ENCODE measurements at regions not wholly inside any gene's neighbourhood (a gene's known extent, or its start where the extent isn't known, plus 50 kb on each side); places are given as distances from the start of the nearest gene placed in this dataset.

- intact Hi-C loops (cut with DNase I; ENCODE audit: low total_unique reads): no loop called here
- Histone ChIP-seq H3K9me3 (peaks cover 8 to 17% of the 10 kb centered on the region in 2 donors), H3K4me3 (no peak overlapping the region), H3K4me1 (no peaks in the 10 kb centered on the region), H3K27me3 (no peaks in the 10 kb centered on the region), H3K27ac (no peak overlapping the region), H3K36me3 (no peaks in the 10 kb centered on the region)
- TF ChIP-seq CTCF (IDR thresholded peaks at IDR 0.05) (no peak), POLR2AphosphoS5 (IDR thresholded peaks at IDR 0.05) (no peak), POLR2A (IDR thresholded peaks at IDR 0.05) (no peak)
- DNase-seq (ENCODE audit: low spot score in 2 of 2): no peak
Measured at GRCh38 chr10:113420733-113421675, 131.8 kb upstream of the HABP2 start.

- Histone ChIP-seq H3K27me3 (no peaks in the 10 kb centered on the region), H3K27ac (no peak overlapping the region)
- no peak for DNase-seq (ENCODE audit: low spot score in 2 of 2)
Measured at GRCh38 chr10:113422371-113422770, 130.5 kb upstream of the HABP2 start.

GRCh38 chr10:113423981-113424721, 128.7 kb upstream of the HABP2 start:
- Histone ChIP-seq H3K4me3 (no peak overlapping the region), H3K9me3 (peaks cover 8 to 15% of the 10 kb centered on the region in 2 donors), H3K36me3 (no peaks in the 10 kb centered on the region), H3K4me1 (no peaks in the 10 kb centered on the region), H3K27ac (peak overlapping the region; percentile 48 to 75), H3K27me3 (no peaks in the 10 kb centered on the region)
- no peak for TF ChIP-seq POLR2A (IDR thresholded peaks at IDR 0.05)
- peak; percentile 25 to 61 (median 61) for TF ChIP-seq POLR2AphosphoS5 (IDR thresholded peaks at IDR 0.05)
- peak in 1 of 2 donors; percentile 19 for DNase-seq (ENCODE audit: low spot score in 2 of 2)
- intact Hi-C loops (cut with DNase I; ENCODE audit: low total_unique reads): no loop called here

More at GRCh38 chr10:113422371-113422770, 130.5 kb upstream of the HABP2 start:
- no peak overlapping the region for H3K4me3 ChIP-seq
- H3K36me3 ChIP-seq: no peaks in the 10 kb centered on the region
- H3K9me3 ChIP-seq: peaks cover 8 to 17% of the 10 kb centered on the region in 2 donors
- intact Hi-C loops (cut with DNase I; ENCODE audit: low total_unique reads): no loop called here
- no peak for TF ChIP-seq POLR2A (IDR thresholded peaks at IDR 0.05)
- TF ChIP-seq POLR2AphosphoS5 (IDR thresholded peaks at IDR 0.05): no peak
- TF ChIP-seq CTCF (IDR thresholded peaks at IDR 0.05): no peak
- no peaks in the 10 kb centered on the region for H3K4me1 ChIP-seq

GRCh38 chr10:113425008-113425407, 127.8 kb upstream of the HABP2 start:
- TF ChIP-seq POLR2AphosphoS5 (IDR thresholded peaks at IDR 0.05) (no peak), CTCF (IDR thresholded peaks at IDR 0.05) (no peak), POLR2A (IDR thresholded peaks at IDR 0.05) (no peak)
- peaks cover under 1 to 6% of the 10 kb centered on the region in 2 donors for H3K9me3 ChIP-seq
- no peak for DNase-seq (ENCODE audit: low spot score in 2 of 2)
- H3K4me3 ChIP-seq: no peak overlapping the region
- no peaks in the 10 kb centered on the region for H3K4me1 ChIP-seq
- no peaks in the 10 kb centered on the region for H3K36me3 ChIP-seq
- H3K27ac ChIP-seq: peak overlapping the region; percentile 48 to 75
- intact Hi-C loops (cut with DNase I; ENCODE audit: low total_unique reads): no loop called here
- H3K27me3 ChIP-seq: no peaks in the 10 kb centered on the region

GRCh38 chr10:113425541-113425951, 127.3 kb upstream of the HABP2 start:
- Histone ChIP-seq H3K4me3 (no peak overlapping the region), H3K27ac (peak overlapping the region in 1 of 2 donors; percentile 75), H3K36me3 (no peaks in the 10 kb centered on the region), H3K27me3 (no peaks in the 10 kb centered on the region), H3K4me1 (no peaks in the 10 kb centered on the region), H3K9me3 (peaks cover 0 to 3% of the 10 kb centered on the region in 2 donors)
- TF ChIP-seq CTCF (IDR thresholded peaks at IDR 0.05): no peak
- no peak for TF ChIP-seq POLR2A (IDR thresholded peaks at IDR 0.05)
- no peak for TF ChIP-seq POLR2AphosphoS5 (IDR thresholded peaks at IDR 0.05)
- no peak for DNase-seq (ENCODE audit: low spot score in 2 of 2)
- intact Hi-C loops (cut with DNase I; ENCODE audit: low total_unique reads): no loop called here
